ENCODE measurements at regions not wholly inside any gene's neighbourhood (a gene's known extent, or its start where the extent isn't known, plus 50 kb on each side); places are given as distances from the start of the nearest gene placed in this dataset.

DNA sequence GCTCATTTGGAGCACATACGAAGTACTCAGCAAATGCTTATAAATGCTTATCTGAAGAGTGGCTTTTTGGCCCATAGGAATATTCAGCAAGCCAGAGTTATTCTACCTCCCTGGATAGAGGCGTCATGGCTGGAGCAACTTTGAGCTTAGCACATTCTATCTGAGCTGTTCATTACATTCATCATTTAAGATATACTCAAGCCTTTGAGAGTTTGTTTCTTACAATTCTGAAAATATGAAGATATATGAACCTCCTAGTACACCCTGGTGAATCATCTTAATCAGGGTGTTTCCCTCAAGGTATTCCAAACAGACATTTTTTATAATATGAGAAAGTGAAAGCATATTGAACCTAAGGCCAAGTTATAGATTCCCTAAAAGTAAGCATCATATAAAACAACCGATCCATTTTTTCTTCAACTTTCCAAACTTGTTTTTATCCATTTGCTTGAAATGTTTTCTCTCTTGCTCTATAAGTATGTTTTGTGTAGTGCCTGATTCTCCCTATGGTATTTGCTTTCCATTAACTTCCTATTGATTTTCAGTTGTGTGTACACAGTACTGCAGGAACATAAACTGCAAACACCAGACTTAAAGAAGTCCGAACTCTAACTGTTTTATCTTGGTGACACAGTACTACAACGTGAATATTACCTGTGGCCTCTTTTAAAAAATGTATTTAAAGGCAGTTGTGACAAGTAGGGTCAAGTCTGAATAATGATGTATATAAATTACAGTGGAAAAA lies 139.7 kb upstream of the PTPRK start (continued):
- no peak for TF ChIP-seq EZH2phosphoT487 (IDR thresholded peaks at IDR 0.05; ENCODE audit: unreplicated experiment)
- TF ChIP-seq CREB1 (CRISPR knock-in tag; IDR thresholded peaks at IDR 0.05; ENCODE audit: low read depth), result no peak
- no peak for TF ChIP-seq STAT1 (IDR thresholded peaks at IDR 0.05; ENCODE audit: unreplicated experiment)
- TF ChIP-seq EZH2 (IDR thresholded peaks at IDR 0.05; ENCODE audit: low read depth, unreplicated experiment), result no peak

DNA sequence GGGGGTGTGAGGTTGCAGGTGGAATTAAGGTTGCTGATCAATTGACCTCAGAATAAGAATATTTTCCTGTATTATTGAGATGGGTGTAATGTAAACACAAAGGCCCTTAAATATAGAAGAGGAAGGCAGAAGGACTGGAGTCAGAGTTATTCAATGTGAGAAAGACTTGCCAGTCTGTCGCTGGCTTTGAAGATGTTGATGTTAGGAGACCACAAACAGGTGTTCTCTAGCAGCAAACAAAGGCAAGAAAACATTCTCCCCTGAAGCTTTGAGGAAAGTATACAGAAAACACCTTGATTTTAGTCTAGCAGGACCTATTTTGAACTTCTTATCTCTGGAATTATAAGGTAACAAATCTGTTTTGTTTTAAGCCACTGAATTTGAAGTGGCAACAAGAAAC lies 138.9 kb upstream of the PTPRK start:
- no peaks in the 10 kb centered on the region; the same call in 2 of the 3 replicates for H3K9me3 Mint-ChIP-seq
- no peaks in the 10 kb centered on the region for H3K27me3 ChIP-seq (ENCODE audit: insufficient read depth)
- H3K79me2 ChIP-seq (replicated peaks; ENCODE audit: insufficient read depth), result no peaks in the 10 kb centered on the region
- H3K4me2 ChIP-seq, result no peak overlapping the region
- ATAC-seq (no peak), DNase-seq (ENCODE audit: low spot score) (no peak)
- no peak overlapping the region for H2AFZ ChIP-seq
- H3K27me3 Mint-ChIP-seq (ENCODE audit: insufficient read depth, low read depth, poor library complexity), result no peaks in the 10 kb centered on the region
- no peak overlapping the region for H3K4me3 Mint-ChIP-seq
- no peaks in the 10 kb centered on the region for H3F3A ChIP-seq (replicated peaks; ENCODE audit: low read depth)
- no peaks in the 10 kb centered on the region for H3K36me3 ChIP-seq (ENCODE audit: insufficient read depth)
- no peak overlapping the region for H3K4me3 ChIP-seq
- H3K4me1 Mint-ChIP-seq, result no peaks in the 10 kb centered on the region
- H3K9me2 ChIP-seq (ENCODE audit: insufficient read depth), result no peaks in the 10 kb centered on the region
- H3K4me1 ChIP-seq (ENCODE audit: insufficient read depth), result no peaks in the 10 kb centered on the region
- H3K27ac Mint-ChIP-seq, result no peak overlapping the region
- H4K20me1 ChIP-seq (replicated peaks; ENCODE audit: insufficient read depth), result no peaks in the 10 kb centered on the region
- no peak overlapping the region for H3K27ac ChIP-seq (ENCODE audit: low read depth)
- no peaks in the 10 kb centered on the region for H3K36me3 Mint-ChIP-seq (ENCODE audit: low read depth)
- TF ChIP-seq CREB1 (CRISPR knock-in tag; IDR thresholded peaks at IDR 0.05; ENCODE audit: low read depth) (no peak), ZNF331 (CRISPR knock-in tag; IDR thresholded peaks at IDR 0.05; ENCODE audit: low read depth) (no peak), ZNF114 (CRISPR knock-in tag; IDR thresholded peaks at IDR 0.05) (no peak), EZH2phosphoT487 (IDR thresholded peaks at IDR 0.05; ENCODE audit: unreplicated experiment) (no peak), JUNB (IDR thresholded peaks at IDR 0.05; ENCODE audit: unreplicated experiment) (no peak), NANOG (IDR thresholded peaks at IDR 0.05; ENCODE audit: borderline replicate concordance) (no peak), STAT1 (IDR thresholded peaks at IDR 0.05; ENCODE audit: unreplicated experiment) (no peak), EZH2 (IDR thresholded peaks at IDR 0.05; ENCODE audit: low read depth, unreplicated experiment) (no peak)
- TF ChIP-seq, protein P1, sequence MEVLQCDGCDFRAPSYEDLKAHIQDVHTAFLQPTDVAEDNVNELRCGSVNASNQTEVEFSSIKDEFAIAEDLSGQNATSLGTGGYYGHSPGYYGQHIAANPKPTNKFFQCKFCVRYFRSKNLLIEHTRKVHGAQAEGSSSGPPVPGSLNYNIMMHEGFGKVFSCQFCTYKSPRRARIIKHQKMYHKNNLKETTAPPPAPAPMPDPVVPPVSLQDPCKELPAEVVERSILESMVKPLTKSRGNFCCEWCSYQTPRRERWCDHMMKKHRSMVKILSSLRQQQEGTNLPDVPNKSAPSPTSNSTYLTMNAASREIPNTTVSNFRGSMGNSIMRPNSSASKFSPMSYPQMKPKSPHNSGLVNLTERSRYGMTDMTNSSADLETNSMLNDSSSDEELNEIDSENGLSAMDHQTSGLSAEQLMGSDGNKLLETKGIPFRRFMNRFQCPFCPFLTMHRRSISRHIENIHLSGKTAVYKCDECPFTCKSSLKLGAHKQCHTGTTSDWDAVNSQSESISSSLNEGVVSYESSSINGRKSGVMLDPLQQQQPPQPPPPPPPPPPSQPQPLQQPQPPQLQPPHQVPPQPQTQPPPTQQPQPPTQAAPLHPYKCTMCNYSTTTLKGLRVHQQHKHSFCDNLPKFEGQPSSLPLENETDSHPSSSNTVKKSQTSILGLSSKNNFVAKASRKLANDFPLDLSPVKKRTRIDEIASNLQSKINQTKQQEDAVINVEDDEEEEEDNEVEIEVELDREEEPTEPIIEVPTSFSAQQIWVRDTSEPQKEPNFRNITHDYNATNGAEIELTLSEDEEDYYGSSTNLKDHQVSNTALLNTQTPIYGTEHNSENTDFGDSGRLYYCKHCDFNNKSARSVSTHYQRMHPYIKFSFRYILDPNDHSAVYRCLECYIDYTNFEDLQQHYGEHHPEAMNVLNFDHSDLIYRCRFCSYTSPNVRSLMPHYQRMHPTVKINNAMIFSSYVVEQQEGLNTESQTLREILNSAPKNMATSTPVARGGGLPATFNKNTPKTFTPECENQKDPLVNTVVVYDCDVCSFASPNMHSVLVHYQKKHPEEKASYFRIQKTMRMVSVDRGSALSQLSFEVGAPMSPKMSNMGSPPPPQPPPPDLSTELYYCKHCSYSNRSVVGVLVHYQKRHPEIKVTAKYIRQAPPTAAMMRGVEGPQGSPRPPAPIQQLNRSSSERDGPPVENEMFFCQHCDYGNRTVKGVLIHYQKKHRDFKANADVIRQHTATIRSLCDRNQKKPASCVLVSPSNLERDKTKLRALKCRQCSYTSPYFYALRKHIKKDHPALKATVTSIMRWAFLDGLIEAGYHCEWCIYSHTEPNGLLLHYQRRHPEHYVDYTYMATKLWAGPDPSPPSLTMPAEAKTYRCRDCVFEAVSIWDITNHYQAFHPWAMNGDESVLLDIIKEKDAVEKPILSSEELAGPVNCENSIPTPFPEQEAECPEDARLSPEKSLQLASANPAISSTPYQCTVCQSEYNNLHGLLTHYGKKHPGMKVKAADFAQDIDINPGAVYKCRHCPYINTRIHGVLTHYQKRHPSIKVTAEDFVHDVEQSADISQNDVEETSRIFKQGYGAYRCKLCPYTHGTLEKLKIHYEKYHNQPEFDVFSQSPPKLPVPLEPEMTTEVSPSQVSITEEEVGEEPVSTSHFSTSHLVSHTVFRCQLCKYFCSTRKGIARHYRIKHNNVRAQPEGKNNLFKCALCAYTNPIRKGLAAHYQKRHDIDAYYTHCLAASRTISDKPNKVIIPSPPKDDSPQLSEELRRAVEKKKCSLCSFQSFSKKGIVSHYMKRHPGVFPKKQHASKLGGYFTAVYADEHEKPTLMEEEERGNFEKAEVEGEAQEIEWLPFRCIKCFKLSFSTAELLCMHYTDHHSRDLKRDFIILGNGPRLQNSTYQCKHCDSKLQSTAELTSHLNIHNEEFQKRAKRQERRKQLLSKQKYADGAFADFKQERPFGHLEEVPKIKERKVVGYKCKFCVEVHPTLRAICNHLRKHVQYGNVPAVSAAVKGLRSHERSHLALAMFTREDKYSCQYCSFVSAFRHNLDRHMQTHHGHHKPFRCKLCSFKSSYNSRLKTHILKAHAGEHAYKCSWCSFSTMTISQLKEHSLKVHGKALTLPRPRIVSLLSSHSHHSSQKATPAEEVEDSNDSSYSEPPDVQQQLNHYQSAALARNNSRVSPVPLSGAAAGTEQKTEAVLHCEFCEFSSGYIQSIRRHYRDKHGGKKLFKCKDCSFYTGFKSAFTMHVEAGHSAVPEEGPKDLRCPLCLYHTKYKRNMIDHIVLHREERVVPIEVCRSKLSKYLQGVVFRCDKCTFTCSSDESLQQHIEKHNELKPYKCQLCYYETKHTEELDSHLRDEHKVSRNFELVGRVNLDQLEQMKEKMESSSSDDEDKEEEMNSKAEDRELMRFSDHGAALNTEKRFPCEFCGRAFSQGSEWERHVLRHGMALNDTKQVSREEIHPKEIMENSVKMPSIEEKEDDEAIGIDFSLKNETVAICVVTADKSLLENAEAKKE (CRISPR knock-in tag; IDR thresholded peaks at IDR 0.05), result no peak
- TF ChIP-seq, protein P2, sequence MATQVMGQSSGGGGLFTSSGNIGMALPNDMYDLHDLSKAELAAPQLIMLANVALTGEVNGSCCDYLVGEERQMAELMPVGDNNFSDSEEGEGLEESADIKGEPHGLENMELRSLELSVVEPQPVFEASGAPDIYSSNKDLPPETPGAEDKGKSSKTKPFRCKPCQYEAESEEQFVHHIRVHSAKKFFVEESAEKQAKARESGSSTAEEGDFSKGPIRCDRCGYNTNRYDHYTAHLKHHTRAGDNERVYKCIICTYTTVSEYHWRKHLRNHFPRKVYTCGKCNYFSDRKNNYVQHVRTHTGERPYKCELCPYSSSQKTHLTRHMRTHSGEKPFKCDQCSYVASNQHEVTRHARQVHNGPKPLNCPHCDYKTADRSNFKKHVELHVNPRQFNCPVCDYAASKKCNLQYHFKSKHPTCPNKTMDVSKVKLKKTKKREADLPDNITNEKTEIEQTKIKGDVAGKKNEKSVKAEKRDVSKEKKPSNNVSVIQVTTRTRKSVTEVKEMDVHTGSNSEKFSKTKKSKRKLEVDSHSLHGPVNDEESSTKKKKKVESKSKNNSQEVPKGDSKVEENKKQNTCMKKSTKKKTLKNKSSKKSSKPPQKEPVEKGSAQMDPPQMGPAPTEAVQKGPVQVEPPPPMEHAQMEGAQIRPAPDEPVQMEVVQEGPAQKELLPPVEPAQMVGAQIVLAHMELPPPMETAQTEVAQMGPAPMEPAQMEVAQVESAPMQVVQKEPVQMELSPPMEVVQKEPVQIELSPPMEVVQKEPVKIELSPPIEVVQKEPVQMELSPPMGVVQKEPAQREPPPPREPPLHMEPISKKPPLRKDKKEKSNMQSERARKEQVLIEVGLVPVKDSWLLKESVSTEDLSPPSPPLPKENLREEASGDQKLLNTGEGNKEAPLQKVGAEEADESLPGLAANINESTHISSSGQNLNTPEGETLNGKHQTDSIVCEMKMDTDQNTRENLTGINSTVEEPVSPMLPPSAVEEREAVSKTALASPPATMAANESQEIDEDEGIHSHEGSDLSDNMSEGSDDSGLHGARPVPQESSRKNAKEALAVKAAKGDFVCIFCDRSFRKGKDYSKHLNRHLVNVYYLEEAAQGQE (IDR thresholded peaks at IDR 0.05; ENCODE audit: unreplicated experiment), result no peak
- TF ChIP-seq, protein P3, sequence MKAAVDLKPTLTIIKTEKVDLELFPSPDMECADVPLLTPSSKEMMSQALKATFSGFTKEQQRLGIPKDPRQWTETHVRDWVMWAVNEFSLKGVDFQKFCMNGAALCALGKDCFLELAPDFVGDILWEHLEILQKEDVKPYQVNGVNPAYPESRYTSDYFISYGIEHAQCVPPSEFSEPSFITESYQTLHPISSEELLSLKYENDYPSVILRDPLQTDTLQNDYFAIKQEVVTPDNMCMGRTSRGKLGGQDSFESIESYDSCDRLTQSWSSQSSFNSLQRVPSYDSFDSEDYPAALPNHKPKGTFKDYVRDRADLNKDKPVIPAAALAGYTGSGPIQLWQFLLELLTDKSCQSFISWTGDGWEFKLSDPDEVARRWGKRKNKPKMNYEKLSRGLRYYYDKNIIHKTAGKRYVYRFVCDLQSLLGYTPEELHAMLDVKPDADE (IDR thresholded peaks at IDR 0.05), result no peak
- TF ChIP-seq, protein P4, sequence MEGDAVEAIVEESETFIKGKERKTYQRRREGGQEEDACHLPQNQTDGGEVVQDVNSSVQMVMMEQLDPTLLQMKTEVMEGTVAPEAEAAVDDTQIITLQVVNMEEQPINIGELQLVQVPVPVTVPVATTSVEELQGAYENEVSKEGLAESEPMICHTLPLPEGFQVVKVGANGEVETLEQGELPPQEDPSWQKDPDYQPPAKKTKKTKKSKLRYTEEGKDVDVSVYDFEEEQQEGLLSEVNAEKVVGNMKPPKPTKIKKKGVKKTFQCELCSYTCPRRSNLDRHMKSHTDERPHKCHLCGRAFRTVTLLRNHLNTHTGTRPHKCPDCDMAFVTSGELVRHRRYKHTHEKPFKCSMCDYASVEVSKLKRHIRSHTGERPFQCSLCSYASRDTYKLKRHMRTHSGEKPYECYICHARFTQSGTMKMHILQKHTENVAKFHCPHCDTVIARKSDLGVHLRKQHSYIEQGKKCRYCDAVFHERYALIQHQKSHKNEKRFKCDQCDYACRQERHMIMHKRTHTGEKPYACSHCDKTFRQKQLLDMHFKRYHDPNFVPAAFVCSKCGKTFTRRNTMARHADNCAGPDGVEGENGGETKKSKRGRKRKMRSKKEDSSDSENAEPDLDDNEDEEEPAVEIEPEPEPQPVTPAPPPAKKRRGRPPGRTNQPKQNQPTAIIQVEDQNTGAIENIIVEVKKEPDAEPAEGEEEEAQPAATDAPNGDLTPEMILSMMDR (conservative IDR thresholded peaks at IDR 0.05; ENCODE audit: low read depth in 2 of 2), result no peak

Measured in GM23338 (cell line).